NCI-H1436 (cell line): ENCODE measurements at regions not wholly inside any gene's neighbourhood (a gene's known extent, or its start where the extent isn't known, plus 50 kb on each side); places are given as distances from the start of the nearest gene placed in this dataset.

Experiments
- DNase-seq: peaks from one replicate; lab custom pipeline; 2025; lab: John Stamatoyannopoulos, UW

GRCh38 chr10:62632071-62632809, 172.3 kb upstream of the ADO start:
- no peak for DNase-seq

- no peak for DNase-seq
Measured at GRCh38 chr10:62633976-62634375, 170.5 kb upstream of the ADO start.

- DNase-seq = no peak
Measured at GRCh38 chr10:62634576-62634975, 169.9 kb upstream of the ADO start.

GRCh38 chr10:62635127-62635526, 169.4 kb upstream of the ADO start:
- DNase-seq = no peak

GRCh38 chr10:62636825-62637248, 167.7 kb upstream of the ADO start:
- no peak for DNase-seq

GRCh38 chr10:62637249-62638061, 167.1 kb upstream of the ADO start:
- no peak for DNase-seq

- DNase-seq = no peak
Measured at GRCh38 chr10:62638062-62638477, 166.4 kb upstream of the ADO start.

- no peak for DNase-seq
Measured at GRCh38 chr10:62639144-62639543, 165.4 kb upstream of the ADO start.

GRCh38 chr10:62640411-62640810, 164.1 kb upstream of the ADO start:
- no peak for DNase-seq

- no peak for DNase-seq
Measured at GRCh38 chr10:62643606-62644587, 160.6 kb upstream of the ADO start.

GRCh38 chr10:62647375-62648092, 157.0 kb upstream of the ADO start:
- no peak for DNase-seq

GRCh38 chr10:62648921-62649320, 155.6 kb upstream of the ADO start:
- DNase-seq = no peak

- no peak for DNase-seq
Measured at GRCh38 chr10:62650411-62650810, 154.1 kb upstream of the ADO start.

- DNase-seq = no peak
Measured at GRCh38 chr10:62651341-62651740, 153.2 kb upstream of the ADO start.

GRCh38 chr10:62652114-62652513, 152.4 kb upstream of the ADO start:
- no peak for DNase-seq

GRCh38 chr10:62652564-62652963, 152.0 kb upstream of the ADO start:
- no peak for DNase-seq

- no peak for DNase-seq
Measured at GRCh38 chr10:62653254-62653653, 151.3 kb upstream of the ADO start.

- DNase-seq = no peak
Measured at GRCh38 chr10:62654966-62655336, 149.6 kb upstream of the ADO start.

GRCh38 chr10:62655337-62655994, 149.1 kb upstream of the ADO start:
- no peak for DNase-seq

GRCh38 chr10:62657244-62657835, 147.2 kb upstream of the ADO start:
- no peak for DNase-seq

- DNase-seq = no peak
Measured at GRCh38 chr10:62658516-62658915, 146.0 kb upstream of the ADO start.
